Panc1 (cell line): ENCODE measurements at regions not wholly inside any gene's neighbourhood (a gene's known extent, or its start where the extent isn't known, plus 50 kb on each side); places are given as distances from the start of the nearest gene placed in this dataset.

Experiments used
- ATAC-seq: fragments of 200-7000 bp; cut with Tn5 transposase; 2 replicates; pipeline ENCODE4 v1.9.1; 2020; ENCODE audit warnings: mild to moderate bottlenecking, moderate library complexity
- BruUV-seq: library from RNA; stranded (reverse); fragments of 400-500 nt; replicated peaks from 2 replicates; lab custom pipeline; 2021; lab: Mats Ljungman, UMichigan
- CTCF ChIA-PET: fragments of 300-600 bp; sonication (Branson Sonifier 250); formaldehyde crosslinking; loops from one replicate; lab custom pipeline; 2022; ENCODE audit warnings: antibody characterized with exemption; lab: Charles Lee
- POLR2A ChIA-PET: fragments of 300-600 bp; sonication (Branson Sonifier 250); formaldehyde crosslinking; loops from one replicate; lab custom pipeline; 2022; ENCODE audit warnings: antibody characterized with exemption; lab: Charles Lee
- DNase-seq: peaks from one replicate; pipeline ENCODE4 v3.0.0-alpha.2; 2010; ENCODE audit warnings: low read depth, low spot score
- H3K27ac ChIP-seq: 2 replicates; pipeline ENCODE4 v1.5.1; 2011; ENCODE audit warnings: mild to moderate bottlenecking, low read length, inconsistent platforms
- H3K27me3 ChIP-seq: fragments of 200-500 bp; sonication (Bioruptor generic); 2 replicates; pipeline ENCODE4 v1.6.0; 2014; ENCODE audit warnings: low read length, inconsistent platforms; ENCODE audit not compliant: control insufficient read depth, insufficient read depth
- H3K36me3 ChIP-seq: fragments of 200-500 bp; sonication (Bioruptor generic); 2 replicates; pipeline ENCODE4 v1.5.1; 2014; ENCODE audit warnings: inconsistent platforms, mild to moderate bottlenecking, low read length, moderate library complexity; ENCODE audit not compliant: control insufficient read depth, insufficient read depth
- H3K4me1 ChIP-seq: 2 replicates; pipeline ENCODE4 v1.5.1; 2011; ENCODE audit warnings: inconsistent platforms, mild to moderate bottlenecking, low read length, moderate library complexity; ENCODE audit not compliant: control insufficient read depth, insufficient read depth
- H3K4me3 ChIP-seq, 2 experiments: 2 replicates each; pipeline ENCODE4 v1.5.1; 2011 to 2012; ENCODE audit warnings: low read depth in 2 of 2, low read length in 2 of 2, mild to moderate bottlenecking in 2 of 2, inconsistent platforms in 1 of 2, moderate library complexity in 1 of 2
- H3K9me3 ChIP-seq: fragments of 200-500 bp; sonication (Bioruptor generic); 2 replicates; pipeline ENCODE4 v1.5.1; 2014; ENCODE audit warnings: low read depth, mild to moderate bottlenecking, inconsistent platforms, low read length, moderate library complexity; ENCODE audit not compliant: control insufficient read depth, insufficient read depth
- POLR2AphosphoS5 ChIP-seq: IDR thresholded peaks from 2 replicates; pipeline ENCODE4 v1.6.1; 2012; ENCODE audit warnings: mild to moderate bottlenecking, low read depth, low read length, moderate library complexity
- REST ChIP-seq, 2 experiments: IDR thresholded peaks; 2 replicates each; pipeline ENCODE4 v1.6.1; 2011 to 2012; ENCODE audit warnings: low read depth in 2 of 2, control low read depth in 1 of 2, low read length in 1 of 2, mild to moderate bottlenecking in 1 of 2, moderate library complexity in 1 of 2; ENCODE audit not compliant: insufficient read depth in 1 of 2
- SIN3A ChIP-seq: IDR thresholded peaks from 2 replicates; pipeline ENCODE4 v1.6.1; 2012; ENCODE audit warnings: low read depth, mild to moderate bottlenecking, low read length, moderate library complexity, borderline replicate concordance; ENCODE audit not compliant: insufficient read depth
- TCF7L2 ChIP-seq: IDR thresholded peaks from 2 replicates; pipeline ENCODE4 v1.6.1; 2011; ENCODE audit warnings: mild to moderate bottlenecking, low read depth, low read length, inconsistent platforms
- in situ Hi-C: cut with HindIII; loops from 2 replicates; pipeline ENCODE4 v1.10.0; 2016; ENCODE audit warnings: low sequenced_read_pairs, low pct_unique_long_range_greater_than_20kb
- intact Hi-C: fragments of 100-400 bp; cut with micrococcal nuclease; formaldehyde crosslinking; loops from one replicate; pipeline ENCODE4 v1.10.0; 2022; ENCODE audit not compliant: unreplicated experiment
- TF ChIP-seq, protein P1 (sequence below): fragments of 450-650 bp; IDR thresholded peaks from 2 replicates; pipeline ENCODE4 v1.5.1; 2017; ENCODE audit warnings: mild to moderate bottlenecking

DNA sequence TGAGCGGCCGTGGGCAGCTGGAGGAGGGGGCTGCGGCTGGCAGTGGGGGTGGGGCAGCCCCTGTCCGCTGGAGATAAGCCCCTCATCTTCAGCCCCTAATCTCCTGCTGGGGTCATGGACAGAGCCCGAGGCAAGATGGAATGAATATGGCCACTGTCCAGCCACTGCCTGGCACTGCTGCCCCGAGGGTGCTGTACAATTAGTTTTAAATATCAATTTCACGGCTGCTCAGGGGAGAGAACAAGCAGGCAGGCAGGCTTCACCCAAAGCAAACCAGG is 64.1 kb upstream of the NKX1-1 start:
- DNase-seq (no peak), ATAC-seq (no peak)
- Histone ChIP-seq H3K36me3 (no peaks in the 10 kb centered on the region), H3K27me3 (no peaks in the 10 kb centered on the region), H3K9me3 (no peaks in the 10 kb centered on the region), H3K4me1 (no peaks in the 10 kb centered on the region), H3K27ac (no peak overlapping the region), H3K4me3 (no peak overlapping the region)
- ChIA-PET POLR2A (no interaction called here), CTCF (no interaction called here)
- TF ChIP-seq TCF7L2, result no peak
- TF ChIP-seq, protein P1, sequence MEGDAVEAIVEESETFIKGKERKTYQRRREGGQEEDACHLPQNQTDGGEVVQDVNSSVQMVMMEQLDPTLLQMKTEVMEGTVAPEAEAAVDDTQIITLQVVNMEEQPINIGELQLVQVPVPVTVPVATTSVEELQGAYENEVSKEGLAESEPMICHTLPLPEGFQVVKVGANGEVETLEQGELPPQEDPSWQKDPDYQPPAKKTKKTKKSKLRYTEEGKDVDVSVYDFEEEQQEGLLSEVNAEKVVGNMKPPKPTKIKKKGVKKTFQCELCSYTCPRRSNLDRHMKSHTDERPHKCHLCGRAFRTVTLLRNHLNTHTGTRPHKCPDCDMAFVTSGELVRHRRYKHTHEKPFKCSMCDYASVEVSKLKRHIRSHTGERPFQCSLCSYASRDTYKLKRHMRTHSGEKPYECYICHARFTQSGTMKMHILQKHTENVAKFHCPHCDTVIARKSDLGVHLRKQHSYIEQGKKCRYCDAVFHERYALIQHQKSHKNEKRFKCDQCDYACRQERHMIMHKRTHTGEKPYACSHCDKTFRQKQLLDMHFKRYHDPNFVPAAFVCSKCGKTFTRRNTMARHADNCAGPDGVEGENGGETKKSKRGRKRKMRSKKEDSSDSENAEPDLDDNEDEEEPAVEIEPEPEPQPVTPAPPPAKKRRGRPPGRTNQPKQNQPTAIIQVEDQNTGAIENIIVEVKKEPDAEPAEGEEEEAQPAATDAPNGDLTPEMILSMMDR, result no peak
- no peak for TF ChIP-seq POLR2AphosphoS5
- TF ChIP-seq SIN3A, result no peak
- TF ChIP-seq REST (IDR thresholded peaks at IDR 0.05; ENCODE audit: insufficient read depth in 1 of 2, low read depth in 2 of 2, low read length in 1 of 2), result no peak
- intact Hi-C loops (no loop called here), in situ Hi-C loops (no loop called here)
- BruUV-seq, result no TSS peak

DNA sequence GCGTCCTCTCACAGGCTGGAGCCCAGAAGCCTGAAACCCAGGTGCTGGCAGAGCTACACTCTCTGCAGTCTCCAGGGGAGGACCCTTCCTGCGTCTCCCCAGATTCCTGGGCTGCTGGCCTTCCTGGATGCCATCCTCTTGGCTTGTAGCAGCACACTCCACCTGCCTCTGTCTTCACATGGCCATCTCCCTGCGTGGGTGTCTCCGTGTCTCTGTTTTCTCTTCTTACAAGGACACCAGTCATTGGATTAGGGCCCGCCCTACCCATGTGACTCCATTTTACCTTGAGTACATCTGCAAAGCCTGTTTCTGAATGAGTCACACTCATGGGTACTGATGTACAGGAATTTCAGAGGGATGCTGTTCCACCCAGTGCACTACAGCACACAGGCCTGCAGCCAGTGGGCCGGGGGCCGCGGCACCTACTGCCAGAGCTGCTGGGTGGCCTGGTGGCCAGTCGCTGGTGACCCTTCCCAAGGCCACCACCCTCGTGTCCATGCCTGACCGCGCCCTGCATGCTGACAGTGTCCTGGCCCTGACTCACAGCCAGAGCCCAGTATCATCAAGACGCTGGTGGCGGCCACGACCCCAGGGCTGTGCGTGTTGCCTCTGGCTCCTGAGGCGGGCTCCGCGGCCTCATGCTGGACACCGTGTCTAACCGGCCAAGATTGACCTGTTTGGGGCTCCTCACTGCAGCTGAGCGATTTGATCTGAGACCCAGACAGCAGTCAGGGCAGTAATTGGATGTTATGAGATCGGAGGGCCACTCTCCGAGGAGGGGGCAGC is 63.6 kb upstream of the NKX1-1 start:
- no peak for TF ChIP-seq REST (IDR thresholded peaks at IDR 0.05; ENCODE audit: insufficient read depth in 1 of 2, low read depth in 2 of 2, low read length in 1 of 2)
- no peak for TF ChIP-seq SIN3A
- TF ChIP-seq TCF7L2, result no peak
- TF ChIP-seq POLR2AphosphoS5, result no peak
- TF ChIP-seq, protein P1, result no peak
- intact Hi-C loops, result no loop called here
- in situ Hi-C loops, result no loop called here
- CTCF ChIA-PET, result no interaction called here
- BruUV-seq, result no TSS peak
- DNase-seq (no peak), ATAC-seq (no peak)
- no peaks in the 10 kb centered on the region for H3K9me3 ChIP-seq
- POLR2A ChIA-PET, result no interaction called here
- H3K36me3 ChIP-seq, result no peaks in the 10 kb centered on the region
- H3K4me1 ChIP-seq, result no peaks in the 10 kb centered on the region
- H3K27me3 ChIP-seq, result no peaks in the 10 kb centered on the region
- no peak overlapping the region for H3K4me3 ChIP-seq
- no peak overlapping the region for H3K27ac ChIP-seq
